ENCODE measurements at regions not wholly inside any gene's neighbourhood (a gene's known extent, or its start where the extent isn't known, plus 50 kb on each side); places are given as distances from the start of the nearest gene placed in this dataset.

- DNase-seq (ENCODE audit: low spot score): no peak
These were observed 162.4 kb upstream of the GYPA start for GRCh38 chr4:144302704-144303536.

GRCh38 chr4:144304025-144304424, 163.5 kb upstream of the GYPA start:
- no peak for DNase-seq (ENCODE audit: low spot score)

- no peak for DNase-seq (ENCODE audit: low spot score)
These were observed 170.0 kb upstream of the GYPA start for GRCh38 chr4:144310535-144310934.

GRCh38 chr4:144313370-144313769, 172.9 kb upstream of the GYPA start:
- DNase-seq (ENCODE audit: low spot score): no peak

GRCh38 chr4:144316869-144317268, 176.4 kb upstream of the GYPA start:
- no peak for DNase-seq (ENCODE audit: low spot score)

GRCh38 chr4:144318797-144319196, 178.3 kb upstream of the GYPA start:
- DNase-seq (ENCODE audit: low spot score): no peak

- no peak for DNase-seq (ENCODE audit: low spot score)
These were observed 196.1 kb upstream of the GYPA start for GRCh38 chr4:144336633-144337032.

GRCh38 chr4:144338148-144338547, 197.6 kb upstream of the GYPA start:
- no peak for DNase-seq (ENCODE audit: low spot score)

GRCh38 chr4:144338834-144339233, 198.3 kb upstream of the GYPA start:
- no peak for DNase-seq (ENCODE audit: low spot score)

- no peak for DNase-seq (ENCODE audit: low spot score)
These were observed 200.4 kb upstream of the GYPA start for GRCh38 chr4:144340931-144341330.

GRCh38 chr4:144342949-144343760, 202.6 kb upstream of the GYPA start:
- no peak for DNase-seq (ENCODE audit: low spot score)

- no peak for DNase-seq (ENCODE audit: low spot score)
These were observed 206.6 kb upstream of the GYPA start for GRCh38 chr4:144347121-144347520.

- DNase-seq (ENCODE audit: low spot score): no peak
These were observed 210.2 kb upstream of the GYPA start for GRCh38 chr4:144350706-144351105.

- no peak for DNase-seq (ENCODE audit: low spot score)
These were observed 210.8 kb upstream of the GYPA start for GRCh38 chr4:144351306-144351705.

- DNase-seq (ENCODE audit: low spot score): no peak
These were observed 212.8 kb upstream of the GYPA start for GRCh38 chr4:144353292-144353691.

GRCh38 chr4:144355811-144356757, 215.6 kb upstream of the GYPA start:
- peak; percentile 41 for DNase-seq (ENCODE audit: low spot score)

- DNase-seq (ENCODE audit: low spot score): no peak
These were observed 216.4 kb upstream of the GYPA start for GRCh38 chr4:144356941-144357381.

GRCh38 chr4:144357975-144358374, 217.5 kb upstream of the GYPA start:
- no peak for DNase-seq (ENCODE audit: low spot score)

- DNase-seq (ENCODE audit: low spot score): no peak
These were observed 219.8 kb upstream of the GYPA start for GRCh38 chr4:144360146-144360793.

- DNase-seq (ENCODE audit: low spot score): no peak
These were observed 221.8 kb upstream of the GYPA start for GRCh38 chr4:144362366-144362765.

GRCh38 chr4:144363890-144364289, 223.4 kb upstream of the GYPA start:
- DNase-seq (ENCODE audit: low spot score): no peak

- DNase-seq (ENCODE audit: low spot score): no peak
These were observed 225.9 kb upstream of the GYPA start for GRCh38 chr4:144366425-144366824.
